ENCODE measurements at regions not wholly inside any gene's neighbourhood (a gene's known extent, or its start where the extent isn't known, plus 50 kb on each side); places are given as distances from the start of the nearest gene placed in this dataset.

- H3K4me3 ChIP-seq (ENCODE audit: low read depth in 2 of 2, low read length in 2 of 2) = no peak overlapping the region
- in situ Hi-C loops (cut with HindIII; ENCODE audit: low pct_unique_long_range_greater_than_20kb, low sequenced_read_pairs) = no loop called here
- CTCF ChIA-PET = no interaction called here
- H3K9me3 ChIP-seq (ENCODE audit: control insufficient read depth, insufficient read depth, low read depth, low read length) = no peaks in the 10 kb centered on the region
- TF ChIP-seq TCF7L2 (IDR thresholded peaks at IDR 0.05; ENCODE audit: low read depth, low read length) (no peak), CTCF (IDR thresholded peaks at IDR 0.05) (no peak), REST (IDR thresholded peaks at IDR 0.05; ENCODE audit: insufficient read depth in 1 of 2, low read depth in 2 of 2, low read length in 1 of 2) (no peak), SIN3A (IDR thresholded peaks at IDR 0.05; ENCODE audit: borderline replicate concordance, insufficient read depth, low read depth, low read length) (no peak), POLR2AphosphoS5 (IDR thresholded peaks at IDR 0.05; ENCODE audit: low read depth, low read length) (no peak)
- no peaks in the 10 kb centered on the region for H3K4me1 ChIP-seq (ENCODE audit: control insufficient read depth, insufficient read depth, low read length)
- no peak overlapping the region for H3K27ac ChIP-seq (ENCODE audit: low read length)
- no peaks in the 10 kb centered on the region for H3K36me3 ChIP-seq (ENCODE audit: control insufficient read depth, insufficient read depth, low read length)
- BruUV-seq (replicated peaks) = no TSS peak
- H3K27me3 ChIP-seq (ENCODE audit: control insufficient read depth, insufficient read depth, low read length) = no peaks in the 10 kb centered on the region
- POLR2A ChIA-PET = no interaction called here
- intact Hi-C loops (cut with micrococcal nuclease; ENCODE audit: unreplicated experiment) = no loop called here
- DNase-seq (ENCODE audit: low read depth, low spot score) = no peak
- ATAC-seq = no peak
These were observed 885.6 kb upstream of the VRK2 start for GRCh38 chr2:57160976-57161375.

GRCh38 chr2:57177176-57177575, 869.4 kb upstream of the VRK2 start:
- no peaks in the 10 kb centered on the region for H3K27me3 ChIP-seq (ENCODE audit: control insufficient read depth, insufficient read depth, low read length)
- no peaks in the 10 kb centered on the region for H3K36me3 ChIP-seq (ENCODE audit: control insufficient read depth, insufficient read depth, low read length)
- no peaks in the 10 kb centered on the region for H3K4me1 ChIP-seq (ENCODE audit: control insufficient read depth, insufficient read depth, low read length)
- in situ Hi-C loops (cut with HindIII; ENCODE audit: low pct_unique_long_range_greater_than_20kb, low sequenced_read_pairs) (no loop called here), intact Hi-C loops (cut with micrococcal nuclease; ENCODE audit: unreplicated experiment) (no loop called here)
- no TSS peak for BruUV-seq (replicated peaks)
- H3K27ac ChIP-seq (ENCODE audit: low read length) = no peak overlapping the region
- ChIA-PET POLR2A (no interaction called here), CTCF (no interaction called here)
- no peaks in the 10 kb centered on the region for H3K9me3 ChIP-seq (ENCODE audit: control insufficient read depth, insufficient read depth, low read depth, low read length)
- DNase-seq (ENCODE audit: low read depth, low spot score) (no peak), ATAC-seq (no peak)
- H3K4me3 ChIP-seq (ENCODE audit: low read depth in 2 of 2, low read length in 2 of 2) = no peak overlapping the region
- TF ChIP-seq POLR2AphosphoS5 (IDR thresholded peaks at IDR 0.05; ENCODE audit: low read depth, low read length) (no peak), SIN3A (IDR thresholded peaks at IDR 0.05; ENCODE audit: borderline replicate concordance, insufficient read depth, low read depth, low read length) (no peak), REST (IDR thresholded peaks at IDR 0.05; ENCODE audit: insufficient read depth in 1 of 2, low read depth in 2 of 2, low read length in 1 of 2) (no peak), TCF7L2 (IDR thresholded peaks at IDR 0.05; ENCODE audit: low read depth, low read length) (no peak), CTCF (IDR thresholded peaks at IDR 0.05) (no peak)

All from Panc1 (cell line).